DND-41 (cell line): ENCODE measurements at regions not wholly inside any gene's neighbourhood (a gene's known extent, or its start where the extent isn't known, plus 50 kb on each side); places are given as distances from the start of the nearest gene placed in this dataset.

Experiments
- CTCF ChIP-seq: IDR thresholded peaks from 2 replicates; pipeline ENCODE4 v1.5.1; 2012; ENCODE audit warnings: borderline replicate concordance, low read length, moderate library complexity, mild to moderate bottlenecking; ENCODE audit not compliant: poor library complexity, severe bottlenecking; ENCODE audit errors: extremely low read depth
- EZH2 ChIP-seq: IDR thresholded peaks from 3 replicates; pipeline ENCODE4 v1.6.1; 2012; ENCODE audit warnings: borderline replicate concordance, low read depth, mild to moderate bottlenecking, moderate library complexity, low read length, inconsistent platforms; ENCODE audit not compliant: severe bottlenecking

- TF ChIP-seq CTCF (no peak), EZH2 (no peak)
These were observed 55.5 kb upstream of the CD93 start for GRCh38 chr20:23141450-23142161.
